Calu3 (cell line): ENCODE measurements at regions not wholly inside any gene's neighbourhood (a gene's known extent, or its start where the extent isn't known, plus 50 kb on each side); places are given as distances from the start of the nearest gene placed in this dataset.

Experiments used
- BruUV-seq: library from RNA; stranded (reverse); fragments of 400-500 nt; replicated peaks from 2 replicates; lab custom pipeline; 2021; lab: Mats Ljungman, UMichigan
- CTCF ChIA-PET: fragments of 300-600 bp; sonication (Branson Sonifier 250); formaldehyde crosslinking; loops from one replicate; lab custom pipeline; 2022; ENCODE audit warnings: antibody characterized with exemption; lab: Charles Lee
- DNase-seq: peaks from one replicate; pipeline ENCODE4 v3.0.0; 2022
- H3K27ac Mint-ChIP-seq: one replicate; pipeline ENCODE4 v1.8.0; 2022; ENCODE audit warnings: mixed read lengths; ENCODE audit not compliant: unreplicated experiment
- H3K27me3 Mint-ChIP-seq: one replicate; pipeline ENCODE4 v1.8.0; 2022; ENCODE audit warnings: mixed read lengths; ENCODE audit not compliant: unreplicated experiment
- H3K36me3 Mint-ChIP-seq: one replicate; pipeline ENCODE4 v1.8.0; 2022; ENCODE audit warnings: mild to moderate bottlenecking, moderate library complexity, mixed read lengths; ENCODE audit not compliant: insufficient read depth, unreplicated experiment
- H3K4me1 Mint-ChIP-seq: one replicate; pipeline ENCODE4 v1.8.0; 2022; ENCODE audit warnings: mild to moderate bottlenecking, low read depth, mixed read lengths; ENCODE audit not compliant: unreplicated experiment
- H3K4me3 Mint-ChIP-seq: one replicate; pipeline ENCODE4 v1.8.0; 2022; ENCODE audit warnings: mild to moderate bottlenecking, low read depth, moderate library complexity, mixed read lengths; ENCODE audit not compliant: unreplicated experiment
- H3K9me3 Mint-ChIP-seq: one replicate; pipeline ENCODE4 v1.8.0; 2022; ENCODE audit warnings: low read depth, mixed read lengths; ENCODE audit not compliant: unreplicated experiment
- CTCF ChIP-seq: fragments of 200-600 bp; IDR thresholded peaks from one replicate; pipeline ENCODE4 v1.8.0; 2022; ENCODE audit warnings: antibody characterized with exemption; ENCODE audit not compliant: unreplicated experiment
- intact Hi-C: fragments of 100-400 bp; cut with micrococcal nuclease; formaldehyde crosslinking; loops from one replicate; pipeline ENCODE4 v1.10.0; 2022; ENCODE audit not compliant: unreplicated experiment

DNA sequence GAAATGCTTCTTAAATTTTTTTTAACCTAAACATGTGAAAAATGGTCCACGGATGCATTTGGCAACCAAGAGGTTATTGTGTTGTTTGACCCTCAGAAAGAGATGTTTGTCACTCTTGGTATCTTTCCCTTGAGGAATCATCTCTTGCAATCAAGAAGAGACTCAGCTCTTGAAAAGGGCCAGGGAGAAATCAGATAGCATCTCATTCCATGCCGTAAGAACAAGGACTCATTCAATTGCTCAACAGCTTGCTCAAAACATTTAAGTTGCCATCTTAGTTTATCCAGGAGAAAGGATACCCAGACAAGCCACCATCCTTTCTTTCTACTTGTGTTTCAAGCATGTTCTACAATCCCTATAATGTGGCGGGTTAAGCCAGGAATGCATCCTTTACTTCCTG lies 209.5 kb upstream of the LNX1 start:
- intact Hi-C loops, result loop anchor here (5.0 kb wide), 2 partner anchors 308 to 603 kb away; no protein-coding TSS in a partner anchor
- H3K36me3 Mint-ChIP-seq, result no peaks in the 10 kb centered on the region

DNA sequence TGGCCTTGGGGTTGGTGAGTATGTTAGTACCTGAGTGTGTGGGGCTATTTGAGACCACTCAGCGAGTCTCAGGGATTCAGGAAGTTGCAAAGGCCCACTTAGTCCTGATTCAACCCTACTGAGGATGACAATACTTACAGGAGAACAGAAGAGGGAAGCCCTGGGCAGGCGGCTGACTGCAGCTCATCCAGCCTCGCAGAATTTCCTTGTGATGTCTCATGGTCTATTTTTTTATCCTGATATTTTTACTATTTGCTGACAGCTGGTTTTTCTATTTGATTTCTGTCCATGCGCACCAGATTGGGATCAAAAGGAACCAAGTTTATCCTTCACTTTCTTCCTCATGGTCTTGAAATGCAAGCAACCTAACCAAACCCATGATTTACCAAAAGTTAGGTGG lies 201.8 kb upstream of the LNX1 start:
- Mint-ChIP-seq H3K4me3 (no peak overlapping the region), H3K27me3 (peaks cover 59% of the 10 kb centered on the region), H3K27ac (no peak overlapping the region), H3K36me3 (no peaks in the 10 kb centered on the region), H3K4me1 (no peaks in the 10 kb centered on the region), H3K9me3 (no peaks in the 10 kb centered on the region)
- intact Hi-C loops, result no loop called here
- DNase-seq, result no peak
- BruUV-seq, result no TSS peak
- CTCF ChIA-PET, result interaction anchor here (0.5 kb wide), 1 partner anchor 1395 kb away, joined by 4 read pairs; no protein-coding TSS in a partner anchor
- TF ChIP-seq CTCF, result no peak

More for the DNA sequence above, 209.5 kb upstream of the LNX1 start:
- Mint-ChIP-seq H3K27me3 (peaks cover 24% of the 10 kb centered on the region), H3K27ac (no peak overlapping the region), H3K4me1 (no peaks in the 10 kb centered on the region), H3K9me3 (no peaks in the 10 kb centered on the region), H3K4me3 (no peak overlapping the region)
- no peak for TF ChIP-seq CTCF
- no TSS peak for BruUV-seq
- CTCF ChIA-PET, result no interaction called here
- DNase-seq, result no peak

DNA sequence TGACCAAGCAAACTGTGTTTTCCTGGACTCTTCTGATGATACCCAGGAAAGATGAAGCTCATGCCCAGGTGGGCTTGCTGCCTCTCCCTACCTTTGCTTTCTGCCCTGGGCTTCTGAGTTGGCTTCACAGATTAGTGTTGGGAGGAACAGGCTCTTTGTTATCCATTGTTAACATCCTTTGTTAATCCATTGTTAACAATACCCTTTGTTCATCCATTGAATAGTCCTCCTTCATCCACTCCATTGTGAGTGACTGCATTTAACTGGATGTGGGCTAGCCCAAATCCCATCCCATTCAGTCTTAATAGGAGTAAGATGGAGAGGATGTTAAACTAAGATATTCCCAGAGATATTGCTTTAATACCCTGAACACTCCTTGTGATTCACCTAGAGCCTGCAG lies 199.0 kb upstream of the LNX1 start:
- intact Hi-C loops, result no loop called here
- H3K9me3 Mint-ChIP-seq, result no peaks in the 10 kb centered on the region
- no peaks in the 10 kb centered on the region for H3K4me1 Mint-ChIP-seq
- BruUV-seq, result no TSS peak
- H3K36me3 Mint-ChIP-seq, result no peaks in the 10 kb centered on the region
- no peak overlapping the region for H3K27ac Mint-ChIP-seq
- no peak overlapping the region for H3K4me3 Mint-ChIP-seq
- CTCF ChIA-PET, result no interaction called here
- TF ChIP-seq CTCF, result no peak
- DNase-seq, result no peak
- peaks cover 55% of the 10 kb centered on the region for H3K27me3 Mint-ChIP-seq

GRCh38 chr4:53788621-53789020 lies 197.3 kb upstream of the LNX1 start:
- intact Hi-C loops, result no loop called here
- H3K4me1 Mint-ChIP-seq, result no peaks in the 10 kb centered on the region
- H3K4me3 Mint-ChIP-seq, result no peak overlapping the region
- DNase-seq, result no peak
- no peaks in the 10 kb centered on the region for H3K9me3 Mint-ChIP-seq
- no peak overlapping the region for H3K27ac Mint-ChIP-seq
- BruUV-seq, result no TSS peak
- CTCF ChIA-PET, result no interaction called here
- no peak for TF ChIP-seq CTCF
- no peaks in the 10 kb centered on the region for H3K36me3 Mint-ChIP-seq
- H3K27me3 Mint-ChIP-seq, result peaks cover 41% of the 10 kb centered on the region
